HCT116 (cell line): ENCODE measurements at regions not wholly inside any gene's neighbourhood (a gene's known extent, or its start where the extent isn't known, plus 50 kb on each side); places are given as distances from the start of the nearest gene placed in this dataset.
"Not testable (repeated sequence)": the region's sequence is repeated elsewhere in the genome, so short reads cannot be mapped to it uniquely, and the experiment has no call there.

ENCODE experiments used
- CBX3 ChIP-seq: IDR thresholded peaks from 2 replicates; pipeline ENCODE4 v1.6.1; 2012; ENCODE audit warnings: low read depth
- CEBPB ChIP-seq: IDR thresholded peaks from 2 replicates; pipeline ENCODE4 v1.6.1; 2012; ENCODE audit warnings: low read depth
- CTCF ChIP-seq, 3 experiments: fragments of 200-600 bp in 1 of 3; sonication (generic) in 1 of 3; IDR thresholded peaks in 2 of 3; conservative IDR thresholded peaks in 1 of 3; 2 replicates each; pipeline ENCODE4 v1.5.1; 2012 to 2017; ENCODE audit warnings: low read depth in 2 of 3, low read length in 2 of 3, antibody characterized with exemption in 1 of 3, borderline replicate concordance in 1 of 3, control low read depth in 1 of 3, mild to moderate bottlenecking in 1 of 3, mixed read lengths in 1 of 3, mixed run types in 1 of 3, moderate library complexity in 1 of 3; ENCODE audit not compliant: insufficient read depth in 1 of 3
- ELF1 ChIP-seq: IDR thresholded peaks from 2 replicates; pipeline ENCODE4 v1.6.1; 2012; ENCODE audit warnings: low read depth, borderline replicate concordance
- EZH2phosphoT487 ChIP-seq: fragments of 200-600 bp; IDR thresholded peaks from 2 replicates; pipeline ENCODE4 v1.6.1; 2018; ENCODE audit warnings: antibody characterized with exemption, borderline replicate concordance
- JUND ChIP-seq: IDR thresholded peaks from 2 replicates; pipeline ENCODE4 v1.6.1; 2012
- POLR2A ChIP-seq: IDR thresholded peaks from 2 replicates; pipeline ENCODE4 v1.7.0; 2011; ENCODE audit warnings: borderline replicate concordance; ENCODE audit not compliant: insufficient read depth, insufficient read length; ENCODE audit errors: extremely low read depth
- POLR2AphosphoS5 ChIP-seq: IDR thresholded peaks from 2 replicates; pipeline ENCODE4 v1.6.1; 2011; ENCODE audit warnings: mild to moderate bottlenecking, low read depth, low read length, moderate library complexity
- RAD21 ChIP-seq: IDR thresholded peaks from 2 replicates; pipeline ENCODE4 v1.6.1; 2012; ENCODE audit warnings: low read depth, mild to moderate bottlenecking
- REST ChIP-seq: IDR thresholded peaks from 2 replicates; pipeline ENCODE4 v1.6.1; 2012; ENCODE audit warnings: low read depth
- ZBTB33 ChIP-seq: IDR thresholded peaks from 2 replicates; pipeline ENCODE4 v1.6.1; 2011; ENCODE audit warnings: mild to moderate bottlenecking, low read length, moderate library complexity; ENCODE audit not compliant: insufficient replicate concordance; ENCODE audit errors: extremely low read depth
- ZNF274 ChIP-seq: fragments of 200-500 bp; sonication (Bioruptor generic); IDR thresholded peaks from 2 replicates; pipeline ENCODE4 v1.6.1; 2014; ENCODE audit warnings: mild to moderate bottlenecking, low read depth, low read length, inconsistent platforms

GRCh38 chr5:20890936-20891335 is 902.9 kb upstream of the CDH18 start:
- TF ChIP-seq CTCF (IDR thresholded peaks at IDR 0.05 in 2 of 3, conservative IDR thresholded peaks at IDR 0.05 in 1 of 3; ENCODE audit: borderline replicate concordance in 1 of 3, insufficient read depth in 1 of 3, low read depth in 2 of 3, low read length in 2 of 3); ZNF274; REST; RAD21; POLR2AphosphoS5; CEBPB; POLR2A; EZH2phosphoT487; JUND; CBX3; ELF1; ZBTB33: not testable (repeated sequence)
